Stimulated activated CD4-positive, alpha-beta T cell treated with anti-CD3 and anti-CD28 coated beads, TNF-alpha, amount 100 ng/mL, for 24 hours (primary cell): ENCODE measurements at regions not wholly inside any gene's neighbourhood (a gene's known extent, or its start where the extent isn't known, plus 50 kb on each side); places are given as distances from the start of the nearest gene placed in this dataset.
"Not testable (repeated sequence)": the region's sequence is repeated elsewhere in the genome, so short reads cannot be mapped to it uniquely, and the experiment has no call there.

Experiments used
- DNase-seq, 3 experiments: peaks; one replicate each; pipeline ENCODE4 v3.0.0-alpha.2; 2020; ENCODE audit warnings: low read depth in 3 of 3

- DNase-seq: no peak
Measured at GRCh38 chr21:22164912-22165311, 1166.7 kb downstream of the NCAM2 start.

- no peak for DNase-seq
Measured at GRCh38 chr21:22174746-22175145, 1176.5 kb downstream of the NCAM2 start.

DNA sequence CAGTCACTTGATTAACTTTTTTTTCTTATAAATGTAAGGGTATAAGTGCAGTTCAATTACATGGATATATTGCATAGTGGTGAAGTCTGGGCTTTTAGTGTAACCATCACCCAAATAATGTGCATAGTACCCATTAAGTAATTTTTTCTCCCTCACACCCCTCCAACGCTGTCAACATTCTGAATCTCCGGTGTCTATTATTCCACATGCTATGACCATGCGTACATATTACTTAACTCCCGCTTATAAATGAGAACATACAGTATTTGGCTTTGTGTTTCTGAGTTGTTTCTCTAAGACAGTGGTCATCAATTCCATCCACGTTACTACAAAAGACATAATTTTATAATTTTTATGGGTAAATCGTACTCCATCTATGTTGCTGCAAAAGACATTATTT, 1191.1 kb downstream of the NCAM2 start:
- DNase-seq: no peak

DNA sequence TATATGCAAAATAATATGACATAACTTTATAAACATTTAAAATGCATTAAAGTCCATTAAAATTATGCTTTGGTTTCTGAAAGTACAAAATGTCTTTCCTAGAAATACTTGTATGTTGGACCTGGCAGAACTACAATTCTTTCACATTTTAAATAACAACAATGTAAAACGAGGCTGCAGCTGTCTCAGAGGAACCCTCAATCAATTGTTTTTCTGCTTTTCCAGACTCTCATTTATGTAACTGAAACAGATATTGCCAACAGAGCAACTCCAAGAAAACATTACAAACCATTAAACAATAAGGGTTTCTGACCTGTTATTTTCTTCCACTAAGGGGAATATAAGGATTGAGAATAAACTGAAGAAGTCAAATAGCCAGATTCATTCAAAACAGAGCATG, 1193.4 kb downstream of the NCAM2 start:
- DNase-seq: no peak

GRCh38 chr21:22192766-22193165, 1194.6 kb downstream of the NCAM2 start:
- DNase-seq: no peak

DNA sequence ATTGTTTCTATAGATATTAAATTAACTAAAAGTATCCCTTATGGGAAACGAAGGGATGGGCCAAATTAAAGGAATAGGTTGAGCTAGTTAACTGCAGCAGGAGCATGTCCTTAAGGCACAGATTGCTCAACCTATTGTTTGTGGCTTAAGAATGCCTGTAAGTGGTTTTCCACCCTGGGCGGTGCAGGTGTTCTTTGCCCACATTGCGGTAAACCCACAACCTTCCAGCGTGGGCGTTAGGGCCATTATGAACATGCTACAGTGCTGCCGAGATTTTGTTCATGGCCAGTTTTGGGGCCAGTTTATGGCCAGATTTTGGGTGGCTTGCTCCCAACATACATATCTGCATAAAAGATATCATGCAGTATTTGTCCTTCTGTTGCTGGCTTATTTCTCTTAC, 1196.8 kb downstream of the NCAM2 start:
- not testable (repeated sequence) for DNase-seq

DNA sequence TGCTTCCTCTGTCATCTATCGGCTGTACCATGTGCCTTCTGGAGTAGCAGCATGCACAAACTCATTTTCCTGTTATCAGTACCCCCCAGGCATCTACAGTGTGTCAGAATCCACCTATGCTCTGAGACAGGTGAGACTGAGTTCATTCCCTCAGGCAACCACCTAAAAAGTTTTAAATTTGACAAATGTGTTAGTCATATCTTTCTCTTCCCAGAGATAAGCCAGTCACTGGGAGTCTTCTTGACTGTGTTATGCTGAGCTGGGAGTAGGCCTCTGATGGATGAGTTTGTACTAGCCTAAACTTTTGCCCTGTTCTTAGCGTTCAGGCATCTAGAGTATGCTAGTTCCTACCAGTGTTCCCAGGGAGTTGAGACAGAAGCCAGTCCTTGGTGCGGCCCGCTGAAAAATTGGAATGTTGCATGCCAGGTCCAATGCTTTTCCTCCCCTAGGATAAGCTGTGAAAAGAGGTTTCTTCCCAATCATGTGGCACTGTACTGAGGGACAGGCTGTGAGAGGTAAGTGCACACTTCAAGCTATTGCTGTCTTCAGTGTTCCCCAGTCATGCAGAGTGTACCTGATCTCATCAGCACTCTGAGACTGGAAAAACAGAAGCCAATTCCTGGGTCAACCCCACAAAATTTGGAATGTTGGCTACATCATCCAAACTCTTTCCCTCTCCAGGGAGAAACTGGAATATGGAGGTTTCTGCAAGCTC, 1202.3 kb downstream of the NCAM2 start:
- no peak for DNase-seq

DNA sequence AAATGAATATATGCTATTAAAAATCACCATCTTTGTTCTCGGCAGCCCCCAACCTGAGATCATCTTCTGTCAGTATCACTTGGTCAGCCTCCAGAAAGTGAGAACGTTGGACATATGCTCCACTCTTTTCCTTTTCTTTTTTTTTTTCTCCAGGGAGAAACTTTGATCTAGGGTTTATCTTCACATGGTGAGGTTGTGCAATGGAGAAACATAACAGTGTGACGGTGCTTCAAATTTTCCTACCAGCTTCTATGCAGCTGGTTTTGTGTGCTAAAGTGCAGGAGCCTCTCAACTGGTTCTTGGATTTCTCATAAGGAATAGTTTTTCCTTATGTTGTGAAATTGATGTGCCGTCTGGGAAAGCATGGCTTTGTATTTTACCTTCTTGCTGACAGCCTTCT, 1202.9 kb downstream of the NCAM2 start:
- no peak for DNase-seq

GRCh38 chr21:22201669-22202068, 1203.5 kb downstream of the NCAM2 start:
- DNase-seq: no peak

- no peak for DNase-seq
Measured at GRCh38 chr21:22209304-22209700, 1211.1 kb downstream of the NCAM2 start.

DNA sequence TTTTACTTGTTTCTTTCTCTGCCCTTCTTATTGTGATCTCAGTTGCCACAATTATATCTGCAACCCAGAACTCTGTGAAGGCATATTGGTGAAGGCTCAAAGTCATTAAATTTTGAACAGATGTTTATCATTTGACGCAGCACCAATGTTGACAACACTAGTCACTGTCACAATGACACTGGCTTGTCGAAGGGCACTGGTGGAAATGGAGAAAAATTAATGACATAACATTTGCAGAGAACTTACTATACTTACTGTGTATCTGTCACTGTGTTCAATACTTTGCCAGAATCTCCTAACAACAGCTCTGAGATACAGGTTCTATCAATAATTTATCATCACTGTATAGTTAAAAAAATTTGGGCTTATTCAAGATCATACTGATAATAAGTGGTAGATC, 1213.7 kb downstream of the NCAM2 start:
- no peak for DNase-seq

GRCh38 chr21:22223385-22223784, 1225.2 kb downstream of the NCAM2 start:
- no peak for DNase-seq

- no peak for DNase-seq
Measured at GRCh38 chr21:22224261-22224660, 1226.1 kb downstream of the NCAM2 start.

- no peak for DNase-seq
Measured at GRCh38 chr21:22225299-22225698, 1227.1 kb downstream of the NCAM2 start.

DNA sequence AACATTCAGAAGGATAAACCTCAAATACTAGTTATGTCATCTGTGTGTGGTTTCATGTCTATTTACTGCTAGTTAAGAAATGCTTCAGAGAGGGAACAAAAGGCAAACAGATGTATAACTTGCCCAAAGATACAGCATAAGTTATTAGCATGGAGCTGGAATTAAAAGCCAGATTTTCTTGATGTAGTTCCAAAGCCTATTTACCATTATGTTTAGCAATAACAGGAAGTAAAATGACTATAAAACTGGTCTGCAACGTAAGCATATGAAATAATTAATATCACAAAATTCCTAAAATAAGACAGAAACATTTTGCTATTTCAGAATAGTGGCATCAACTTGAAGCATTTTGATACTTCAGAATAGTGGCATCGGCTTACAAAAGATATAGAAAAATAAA, 1232.8 kb downstream of the NCAM2 start:
- DNase-seq: no peak

- no peak for DNase-seq
Measured at GRCh38 chr21:22235866-22236590, 1237.8 kb downstream of the NCAM2 start.

DNA sequence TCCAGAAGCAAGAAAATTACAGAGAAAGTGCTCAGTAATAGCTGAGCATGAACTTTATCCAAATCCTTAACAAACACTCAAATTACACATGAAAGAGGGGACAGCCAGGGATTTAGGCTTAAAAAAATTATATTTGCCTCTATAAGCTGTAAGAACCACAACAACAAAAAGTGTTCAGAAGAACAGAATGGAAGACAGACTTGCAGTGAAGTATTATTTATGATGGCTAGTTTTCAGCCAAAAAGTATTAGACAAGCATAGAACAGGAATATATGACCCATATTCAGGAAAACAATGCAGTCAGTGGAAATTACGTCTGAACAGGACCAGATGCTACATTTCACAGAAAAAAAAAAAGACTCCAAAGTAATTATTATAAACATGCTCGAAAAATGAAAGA, 1246.3 kb downstream of the NCAM2 start:
- DNase-seq: no peak

DNA sequence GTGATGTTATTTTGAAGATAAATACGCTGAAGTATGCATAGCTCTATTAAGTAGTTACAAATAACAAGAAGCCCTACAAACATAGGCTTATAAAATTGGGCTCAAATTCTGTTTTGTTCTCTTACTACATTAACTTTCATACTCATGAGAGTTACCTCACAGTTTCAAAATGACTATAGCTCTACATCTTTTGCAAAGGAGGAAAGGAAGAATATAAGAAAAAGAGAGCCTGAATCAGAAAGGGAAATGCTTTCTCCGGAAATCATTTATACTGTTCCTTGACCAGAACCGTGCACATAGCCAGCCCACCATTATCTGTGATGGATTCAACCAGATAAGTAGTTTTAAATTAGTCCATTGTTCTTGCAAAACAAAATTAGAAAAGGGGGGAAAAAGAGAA, 1252.1 kb downstream of the NCAM2 start:
- no peak for DNase-seq

GRCh38 chr21:22253761-22254160, 1255.6 kb downstream of the NCAM2 start:
- DNase-seq: no peak

- DNase-seq: no peak
Measured at GRCh38 chr21:22258821-22259220, 1260.6 kb downstream of the NCAM2 start.

DNA sequence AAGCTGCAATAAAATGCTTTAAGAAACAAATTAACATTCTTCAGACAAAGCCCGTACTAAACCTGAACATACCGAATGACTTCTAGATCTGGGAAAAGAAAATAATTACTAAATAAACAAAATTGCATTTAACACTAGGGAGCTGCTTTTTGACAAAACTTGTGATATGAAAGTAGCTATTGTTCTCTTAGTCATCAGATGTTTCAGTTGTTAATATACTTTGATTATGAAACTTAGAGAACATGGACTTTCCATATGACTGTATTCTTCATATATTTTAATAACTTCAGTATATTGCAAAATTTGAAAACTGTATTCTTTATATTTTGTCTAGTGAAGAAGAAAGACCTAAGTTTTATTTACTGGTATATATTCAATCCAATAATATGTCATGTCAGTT, 1262.1 kb downstream of the NCAM2 start:
- no peak for DNase-seq

GRCh38 chr21:22263890-22264289, 1265.7 kb downstream of the NCAM2 start:
- no peak for DNase-seq

DNA sequence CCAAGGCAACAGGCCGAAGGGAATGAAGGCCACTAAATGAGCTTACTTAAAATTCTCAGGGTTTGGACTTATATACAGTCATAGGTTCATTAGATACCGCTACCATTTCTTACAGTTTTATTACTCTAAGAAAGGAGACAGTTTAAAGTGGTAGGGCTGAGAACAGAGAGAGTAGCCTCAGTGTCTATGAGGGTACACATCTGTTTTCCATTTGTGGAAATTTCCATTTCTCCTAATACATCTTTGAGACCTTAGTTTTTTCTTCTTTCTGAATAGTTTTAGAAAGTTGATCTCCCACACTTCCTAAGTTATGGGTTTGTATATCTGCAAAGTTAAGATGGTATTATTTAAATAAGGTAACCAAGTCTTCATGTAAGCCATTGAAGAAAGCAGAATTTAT, 1279.1 kb downstream of the NCAM2 start:
- no peak for DNase-seq

DNA sequence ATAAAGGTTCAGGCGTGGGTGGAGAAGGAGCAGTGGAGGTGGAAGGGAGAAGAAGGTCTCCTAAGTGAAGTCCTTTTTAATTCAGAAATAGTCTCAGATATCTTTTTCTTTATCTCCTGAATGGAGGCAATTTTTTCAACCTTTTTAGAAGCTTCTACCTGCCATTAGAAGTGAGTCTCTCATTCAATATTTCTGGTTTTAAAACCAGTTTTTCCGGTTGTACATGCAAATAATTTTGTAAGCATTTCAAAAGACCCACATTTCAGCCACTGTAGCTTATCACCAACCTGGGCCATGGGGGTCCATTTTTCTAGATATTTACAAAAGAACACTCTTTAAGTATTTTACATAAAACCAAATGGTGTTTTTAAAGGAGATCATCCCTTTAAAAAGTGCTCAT, 1280.2 kb downstream of the NCAM2 start:
- no peak for DNase-seq
